H1 (cell line): ENCODE measurements at regions not wholly inside any gene's neighbourhood (a gene's known extent, or its start where the extent isn't known, plus 50 kb on each side); places are given as distances from the start of the nearest gene placed in this dataset.

Experiments
- CTCF ChIA-PET: fragments of 300-600 bp; sonication (Branson Sonifier 250); formaldehyde crosslinking; loops from one replicate; lab custom pipeline; 2021; ENCODE audit not compliant: partially characterized antibody; lab: Charles Lee
- POLR2A ChIA-PET: fragments of 300-600 bp; sonication (Branson Sonifier 250); formaldehyde crosslinking; loops from one replicate; lab custom pipeline; 2021; ENCODE audit warnings: inconsistent platforms; ENCODE audit not compliant: partially characterized antibody; lab: Charles Lee
- DNase-seq, 2 experiments: peaks; one replicate each; pipeline versions ENCODE4 v3.0.0 to v3.0.0-alpha.2; 2010 to 2022; ENCODE audit warnings: low spot score in 2 of 2, low read depth in 1 of 2, mixed read lengths in 1 of 2
- FAIRE-seq: peaks from 2 replicates; lab custom pipeline; 2011; peaks lifted over from hg19 to GRCh38; lab: Jason Lieb, UNC
- H2AFZ ChIP-seq: 2 replicates; pipeline ENCODE4 v1.8.1; 2012; ENCODE audit warnings: low read length, inconsistent platforms
- H2AK5ac ChIP-seq: 2 replicates; pipeline ENCODE4 v1.6.1; 2013; ENCODE audit warnings: low read depth, low read length
- H2BK120ac ChIP-seq: replicated peaks from 2 replicates; pipeline ENCODE3; 2013; ENCODE audit warnings: low read depth, low read length, inconsistent platforms
- H2BK12ac ChIP-seq: 2 replicates; pipeline ENCODE4 v1.6.1; 2013; ENCODE audit warnings: low read depth, low read length
- H2BK15ac ChIP-seq: 2 replicates; pipeline ENCODE4 v1.6.1; 2013; ENCODE audit warnings: low read length
- H2BK20ac ChIP-seq: 2 replicates; pipeline ENCODE4 v1.6.1; 2013; ENCODE audit warnings: low read length
- H2BK5ac ChIP-seq: 2 replicates; pipeline ENCODE4 v1.6.1; 2013; ENCODE audit warnings: low read depth, low read length
- H3K14ac ChIP-seq: 2 replicates; pipeline ENCODE4 v1.6.1; 2013; ENCODE audit warnings: inconsistent platforms; ENCODE audit not compliant: insufficient read length
- H3K18ac ChIP-seq: 2 replicates; pipeline ENCODE4 v1.6.1; 2013; ENCODE audit warnings: low read length; ENCODE audit errors: extremely low read depth
- H3K23ac ChIP-seq: 2 replicates; pipeline ENCODE4 v1.6.1; 2013; ENCODE audit warnings: inconsistent platforms; ENCODE audit not compliant: insufficient read length
- H3K23me2 ChIP-seq: 2 replicates; pipeline ENCODE4 v1.6.1; 2013; ENCODE audit warnings: low read depth, low read length
- H3K27ac ChIP-seq: 2 replicates; pipeline ENCODE4 v1.6.1; 2011; ENCODE audit warnings: low read depth, low read length, inconsistent platforms
- H3K27me3 ChIP-seq, 4 experiments: replicated peaks in 1 of 4; 1 replicate in 1 of 4; 2 replicates in 3 of 4; pipeline versions ENCODE4 v1.6.1 to v1.8.1; 2011 to 2013; ENCODE audit warnings: low read length in 3 of 4, mild to moderate bottlenecking in 3 of 4, inconsistent platforms in 2 of 4, mixed read lengths in 2 of 4, moderate library complexity in 1 of 4; ENCODE audit not compliant: control insufficient read depth in 3 of 4, insufficient read depth in 3 of 4; ENCODE audit errors: extremely low read depth in 1 of 4
- H3K36me3 ChIP-seq, 4 experiments: 2 replicates each; pipeline versions ENCODE4 v1.6.1 to v1.8.1; 2011 to 2013; ENCODE audit warnings: mild to moderate bottlenecking in 4 of 4, low read length in 3 of 4, moderate library complexity in 2 of 4, control low read depth in 1 of 4, inconsistent platforms in 1 of 4; ENCODE audit not compliant: insufficient read depth in 4 of 4, control insufficient read depth in 2 of 4
- H3K4ac ChIP-seq: replicated peaks from 2 replicates; pipeline ENCODE3; 2013; ENCODE audit warnings: low read length, low read depth, mixed read lengths, inconsistent platforms; ENCODE audit not compliant: insufficient read length
- H3K4me1 ChIP-seq, 4 experiments: replicated peaks in 1 of 4; 1 replicate in 1 of 4; 2 replicates in 3 of 4; pipeline versions ENCODE4 v1.6.1 to v1.8.1; 2011 to 2013; ENCODE audit warnings: low read length in 3 of 4, inconsistent platforms in 2 of 4, mixed read lengths in 1 of 4; ENCODE audit not compliant: insufficient read depth in 4 of 4, control insufficient read depth in 3 of 4
- H3K4me2 ChIP-seq, 2 experiments: 2 replicates each; pipeline versions ENCODE4 v1.6.1 to v1.8.1; 2011 to 2013; ENCODE audit warnings: low read depth in 2 of 2, low read length in 2 of 2, control low read depth in 1 of 2, inconsistent platforms in 1 of 2, mild to moderate bottlenecking in 1 of 2; ENCODE audit not compliant: insufficient read depth in 1 of 2
- H3K4me3 ChIP-seq, 4 experiments: fragments of 200-600, 300-600 bp in 1 of 4; sonication (generic), shearing (Covaris generic), sonication (Bioruptor Twin) in 1 of 4; 2 replicates each; pipeline versions ENCODE4 v1.5.1 to v1.8.1; 2011 to 2016; ENCODE audit warnings: low read length in 4 of 4, low read depth in 3 of 4, control low read depth in 2 of 4, inconsistent platforms in 2 of 4, mild to moderate bottlenecking in 2 of 4, mixed read lengths in 1 of 4, moderate library complexity in 1 of 4; ENCODE audit not compliant: insufficient read depth in 2 of 4; ENCODE audit errors: extremely low read depth in 1 of 4
- H3K56ac ChIP-seq: replicated peaks from 2 replicates; pipeline ENCODE3; 2013; ENCODE audit warnings: low read depth, mild to moderate bottlenecking, mixed read lengths, low read length, inconsistent platforms; ENCODE audit not compliant: insufficient read length
- H3K79me1 ChIP-seq: 2 replicates; pipeline ENCODE4 v1.6.1; 2013; ENCODE audit warnings: low read depth, low read length, control low read depth
- H3K79me2 ChIP-seq, 2 experiments: 2 replicates each; pipeline versions ENCODE4 v1.6.1 to v1.8.1; 2012 to 2013; ENCODE audit warnings: low read length in 2 of 2, mild to moderate bottlenecking in 2 of 2, inconsistent platforms in 1 of 2; ENCODE audit not compliant: insufficient read depth in 2 of 2, control insufficient read depth in 1 of 2
- H3K9ac ChIP-seq, 4 experiments: replicated peaks in 1 of 4; 1 replicate in 1 of 4; 2 replicates in 3 of 4; pipeline versions ENCODE4 v1.6.1 to v1.8.1; 2011 to 2013; ENCODE audit warnings: low read depth in 3 of 4, low read length in 3 of 4, control low read depth in 2 of 4, mild to moderate bottlenecking in 2 of 4, moderate library complexity in 2 of 4, inconsistent platforms in 1 of 4; ENCODE audit errors: extremely low read depth in 1 of 4
- H3K9me3 ChIP-seq, 2 experiments: 2 replicates each; pipeline versions ENCODE4 v1.6.1 to v1.8.1; 2012 to 2013; ENCODE audit warnings: mild to moderate bottlenecking in 2 of 2, moderate library complexity in 2 of 2, control low read depth in 1 of 2, inconsistent platforms in 1 of 2, low read depth in 1 of 2, low read length in 1 of 2, mixed read lengths in 1 of 2; ENCODE audit not compliant: insufficient read depth in 2 of 2
- H4K20me1 ChIP-seq, 2 experiments: replicated peaks in 1 of 2; 2 replicates each; pipeline versions ENCODE3 to v1.8.1; 2011 to 2013; ENCODE audit warnings: inconsistent platforms in 2 of 2, low read length in 2 of 2, mild to moderate bottlenecking in 1 of 2; ENCODE audit not compliant: insufficient read depth in 2 of 2, control insufficient read depth in 1 of 2
- H4K5ac ChIP-seq: 2 replicates; pipeline ENCODE4 v1.6.1; 2013; ENCODE audit warnings: low read length, low read depth, mixed read lengths, inconsistent platforms; ENCODE audit not compliant: insufficient read length
- H4K8ac ChIP-seq: 2 replicates; pipeline ENCODE4 v1.8.0; 2013; ENCODE audit warnings: mild to moderate bottlenecking, moderate library complexity, low read length, inconsistent platforms; ENCODE audit not compliant: insufficient read depth; ENCODE audit errors: extremely low read depth
- H4K91ac ChIP-seq: replicated peaks from 2 replicates; pipeline ENCODE3; 2013; ENCODE audit warnings: low read length, mixed read lengths, inconsistent platforms; ENCODE audit not compliant: insufficient read length
- CREB1 ChIP-seq: IDR thresholded peaks from 2 replicates; pipeline ENCODE4 v1.6.1; 2012; ENCODE audit warnings: inconsistent platforms
- EGR1 ChIP-seq: IDR thresholded peaks from 2 replicates; pipeline ENCODE4 v1.6.1; 2011; ENCODE audit warnings: low read depth, low read length, borderline replicate concordance
- FOSL1 ChIP-seq: IDR thresholded peaks from 2 replicates; pipeline ENCODE4 v1.6.1; 2011; ENCODE audit warnings: mild to moderate bottlenecking, low read depth, low read length, moderate library complexity; ENCODE audit not compliant: insufficient read depth
- GABPA ChIP-seq: IDR thresholded peaks from 2 replicates; pipeline ENCODE4 v1.6.1; 2011; ENCODE audit warnings: mild to moderate bottlenecking, low read length, moderate library complexity, borderline replicate concordance; ENCODE audit not compliant: insufficient read depth
- HDAC2 ChIP-seq, 2 experiments: fragments of 300-600 bp in 1 of 2; sonication (generic) in 1 of 2; IDR thresholded peaks; 2 replicates each; pipeline ENCODE4 v1.6.1; 2011 to 2012; ENCODE audit warnings: low read depth in 2 of 2, low read length in 2 of 2, mild to moderate bottlenecking in 2 of 2, moderate library complexity in 2 of 2, borderline replicate concordance in 1 of 2, inconsistent platforms in 1 of 2
- KDM5A ChIP-seq: fragments of 200-600 bp; IDR thresholded peaks from 2 replicates; pipeline ENCODE4 v1.7.1; 2012; ENCODE audit warnings: mild to moderate bottlenecking, low read length, inconsistent platforms, mixed read lengths
- MAFK ChIP-seq: IDR thresholded peaks from 2 replicates; pipeline ENCODE4 v1.6.1; 2012; ENCODE audit warnings: low read depth, mild to moderate bottlenecking, improper control_type of control experiment, low read length
- WGBS, 2 experiments: shearing (Covaris generic) in 1 of 2; methylation state at CpG; one replicate each; pipeline versions ENCODE4 v1.1.6 to v1.1.7; 2013 to 2015; ENCODE audit warnings: low lambda C conversion rate in 2 of 2, mixed read lengths in 2 of 2, inconsistent platforms in 1 of 2, low coverage in 1 of 2, missing lambda C conversion rate in 1 of 2; ENCODE audit not compliant: insufficient replicate concordance in 2 of 2, insufficient coverage in 1 of 2, insufficient read length in 1 of 2; ENCODE audit errors: extremely low coverage in 1 of 2, missing lambda C conversion rate in 1 of 2; 5-methylcytosine and 5-hydroxymethylcytosine counted together

- Histone ChIP-seq H3K23ac (no peak overlapping the region), H2AK5ac (no peak overlapping the region), H2BK120ac (no peak overlapping the region), H3K4me3 (no peak overlapping the region), H3K9me3 (no peaks in the 10 kb centered on the region), H3K36me3 (no peaks in the 10 kb centered on the region), H3K4me2 (no peak overlapping the region), H3K23me2 (no peaks in the 10 kb centered on the region), H3K27me3 (no peaks in the 10 kb centered on the region), H2BK15ac (no peak overlapping the region), H3K79me1 (no peaks in the 10 kb centered on the region), H4K5ac (no peak overlapping the region), H2BK12ac (no peak overlapping the region), H3K14ac (no peak overlapping the region), H3K9ac (no peak overlapping the region), H4K8ac (no peak overlapping the region), H3K18ac (no peak overlapping the region), H2AFZ (no peak overlapping the region), H2BK20ac (no peak overlapping the region), H3K27ac (no peak overlapping the region), H2BK5ac (no peak overlapping the region), H4K20me1 (no peaks in the 10 kb centered on the region), H4K91ac (no peak overlapping the region), H3K56ac (no peak overlapping the region), H3K4ac (no peak overlapping the region), H3K79me2 (no peaks in the 10 kb centered on the region), H3K4me1 (peaks cover 0 to 4% (median 0%) of the 10 kb centered on the region in 4 experiments; a peak in 2 of 7 replicates)
- POLR2A ChIA-PET = no interaction called here
- FAIRE-seq = no peak
- CTCF ChIA-PET = interaction anchor here (0.8 kb wide), 1 partner anchor 50 kb away, joined by 3 read pairs; no protein-coding TSS in a partner anchor
- no peak for DNase-seq
- WGBS, 2 experiments = 100% methylated on average over 2 of the region's 7 CpGs; no CpG with 5 or more reads in 1 of the 2 experiments
- TF ChIP-seq EGR1 (no peak), FOSL1 (no peak), CREB1 (no peak), GABPA (no peak), MAFK (no peak), KDM5A (no peak), HDAC2 (IDR thresholded peaks at IDR 0.05; ENCODE audit: borderline replicate concordance in 1 of 2, low read depth in 2 of 2, low read length in 2 of 2) (no peak)
Measured at GRCh38 chr10:131403936-131404335, 92.4 kb upstream of the TCERG1L start.
